K562 (cell line): ENCODE measurements at regions not wholly inside any gene's neighbourhood (a gene's known extent, or its start where the extent isn't known, plus 50 kb on each side); places are given as distances from the start of the nearest gene placed in this dataset.
"Not testable (repeated sequence)": the region's sequence is repeated elsewhere in the genome, so short reads cannot be mapped to it uniquely, and the experiment has no call there.

Experiments used
- ATAC-seq: fragments of 200-7000 bp; cut with Tn5 transposase; 3 replicates; pipeline ENCODE4 v1.9.1; 2020; ENCODE audit warnings: moderate library complexity
- BruUV-seq: library from RNA; stranded (reverse); fragments of 400-500 nt; replicated peaks from 2 replicates; lab custom pipeline; 2021; lab: Mats Ljungman, UMichigan
- CTCF ChIA-PET: fragments of 300-600 bp; formaldehyde crosslinking; extraction: SDS; loops from one replicate; lab custom pipeline; 2021; ENCODE audit warnings: low intra/inter-chr PET ratio; lab: Yijun Ruan, JAX
- POLR2A ChIA-PET: fragments of 300-600, 350-650 bp; sonication (Branson Sonifier 250); formaldehyde crosslinking; extraction: SDS; loops from one replicate; lab custom pipeline; 2021; ENCODE audit warnings: antibody characterized with exemption, inconsistent platforms; lab: Yijun Ruan, JAX
- DNase-seq, 4 experiments: peaks; one replicate each; pipeline versions ENCODE4 v3.0.0 to v3.0.0-alpha.2; 2011 to 2018; ENCODE audit warnings: low spot score in 3 of 4, mixed read lengths in 3 of 4; ENCODE audit errors: extremely low read depth in 1 of 4
- FAIRE-seq: peaks from 2 replicates; lab custom pipeline; 2011; peaks lifted over from hg19 to GRCh38; lab: Jason Lieb, UNC
- H2AFZ ChIP-seq: 2 replicates; pipeline ENCODE4 v1.6.0; 2011; ENCODE audit warnings: low read depth, low read length, control low read depth, inconsistent platforms
- H3K27ac ChIP-seq: fragments of 200-600 bp; 3 replicates; pipeline ENCODE4 v1.8.0; 2011; ENCODE audit warnings: low read depth, mild to moderate bottlenecking, control low read depth, inconsistent platforms, low read length, moderate library complexity, mixed read lengths; ENCODE audit errors: extremely low read depth
- H3K27me3 ChIP-seq, 2 experiments: fragments of 300-600 bp in 1 of 2; 2 replicates in 1 of 2; 3 replicates in 1 of 2; pipeline versions ENCODE4 v1.6.0 to v1.8.0; 2011; ENCODE audit warnings: inconsistent platforms in 2 of 2, low read length in 2 of 2, mild to moderate bottlenecking in 1 of 2, mixed read lengths in 1 of 2, moderate library complexity in 1 of 2; ENCODE audit not compliant: control insufficient read depth in 2 of 2, insufficient read depth in 2 of 2
- H3K36me3 ChIP-seq: fragments of 300-600 bp; 3 replicates; pipeline ENCODE4 v1.8.0; 2011; ENCODE audit warnings: mild to moderate bottlenecking, low read length, inconsistent platforms; ENCODE audit not compliant: control insufficient read depth, insufficient read depth
- H3K4me1 ChIP-seq, 2 experiments: fragments of 200-600 bp in 1 of 2; replicated peaks in 1 of 2; 2 replicates in 1 of 2; 3 replicates in 1 of 2; pipeline versions ENCODE4 v1.5.1 to v1.8.0; 2011; ENCODE audit warnings: inconsistent platforms in 2 of 2, low read length in 2 of 2, mild to moderate bottlenecking in 1 of 2, mixed read lengths in 1 of 2, moderate library complexity in 1 of 2; ENCODE audit not compliant: control insufficient read depth in 2 of 2, insufficient read depth in 2 of 2
- H3K4me2 ChIP-seq: 2 replicates; pipeline ENCODE4 v1.6.1; 2011; ENCODE audit warnings: low read length, control low read depth, inconsistent platforms, mixed read lengths; ENCODE audit not compliant: insufficient read depth
- H3K4me3 ChIP-seq: fragments of 200-600 bp; sonication (generic), shearing (Covaris generic); 2 replicates; pipeline ENCODE4 v1.5.1; 2016; ENCODE audit warnings: control low read depth, inconsistent platforms
- H3K79me2 ChIP-seq: fragments of 200-600 bp; 3 replicates; pipeline ENCODE4 v1.8.0; 2011; ENCODE audit warnings: low read length, inconsistent platforms; ENCODE audit not compliant: control insufficient read depth, insufficient read depth
- H3K9ac ChIP-seq, 2 experiments: 2 replicates each; pipeline versions ENCODE4 v1.6.0 to v1.6.1; 2011; ENCODE audit warnings: low read depth in 2 of 2, low read length in 2 of 2, control low read depth in 1 of 2, inconsistent platforms in 1 of 2, mild to moderate bottlenecking in 1 of 2, mixed read lengths in 1 of 2; ENCODE audit not compliant: insufficient read depth in 1 of 2
- H3K9me1 ChIP-seq: one replicate; pipeline ENCODE4 v1.6.0; 2011; ENCODE audit warnings: inconsistent platforms, mild to moderate bottlenecking, low read length, moderate library complexity; ENCODE audit not compliant: control insufficient read depth, insufficient read depth
- H3K9me3 ChIP-seq: replicated peaks from 2 replicates; pipeline ENCODE4 v1.5.1; 2011; ENCODE audit warnings: low read depth, low read length, inconsistent platforms; ENCODE audit not compliant: control insufficient read depth, insufficient read depth
- H4K20me1 ChIP-seq: replicated peaks from 2 replicates; pipeline ENCODE4 v1.6.1; 2011; ENCODE audit warnings: low read length, inconsistent platforms, mixed read lengths; ENCODE audit not compliant: control insufficient read depth, insufficient read depth
- CBFA2T2 ChIP-seq: fragments of 450-650 bp; conservative IDR thresholded peaks from 2 replicates; pipeline ENCODE4 v1.6.1; 2017; ENCODE audit warnings: mild to moderate bottlenecking
- DPF2 ChIP-seq: fragments of 450-650 bp; IDR thresholded peaks from 2 replicates; pipeline ENCODE4 v1.6.1; 2016
- GABPB2 ChIP-seq: fragments of 250-450 bp; sonication (Bioruptor Pico); conservative IDR thresholded peaks from 2 replicates; pipeline ENCODE4 v1.5.1; 2021; ENCODE audit warnings: mild to moderate bottlenecking
- PKNOX1 ChIP-seq: fragments of 450-650 bp; IDR thresholded peaks from 2 replicates; pipeline ENCODE4 v1.6.1; 2016
- PRDM10 ChIP-seq: fragments of 450-650 bp; IDR thresholded peaks from 2 replicates; pipeline ENCODE4 v1.6.1; 2018; ENCODE audit not compliant: partially characterized antibody
- SPI1 ChIP-seq: IDR thresholded peaks from 2 replicates; pipeline ENCODE4 v1.6.1; 2011; ENCODE audit warnings: low read depth, low read length, control low read depth, borderline replicate concordance
- SREBF1 ChIP-seq: fragments of 150-350 bp; IDR thresholded peaks from 2 replicates; pipeline ENCODE4 v1.6.1; 2014; ENCODE audit warnings: antibody characterized with exemption, low read depth, low read length, borderline replicate concordance
- VEZF1 ChIP-seq: fragments of 200-800 bp; sonication (Bioruptor generic); IDR thresholded peaks from 2 replicates; pipeline ENCODE4 v1.6.1; 2017; ENCODE audit warnings: missing genetic modification characterization, missing compliant biosample characterization
- WGBS: fragments of 100-300 bp; shearing (Covaris generic); methylation state at CpG from one replicate; pipeline ENCODE4 v1.1.6; 2016; ENCODE audit warnings: low coverage, mixed read lengths; ENCODE audit not compliant: insufficient coverage; ENCODE audit errors: missing lambda C conversion rate; 5-methylcytosine and 5-hydroxymethylcytosine counted together
- in situ Hi-C: fragments of 300-500 bp; cut with MboI; formaldehyde crosslinking; loops from 4 replicates; pipeline ENCODE4 v1.15.0; 2018; ENCODE audit warnings: inconsistent platforms, mixed read lengths
- intact Hi-C: fragments of 100-400 bp; cut with micrococcal nuclease; formaldehyde crosslinking; loops from 2 replicates; pipeline ENCODE4 v1.14.2; 2022

GRCh38 chr5:105602406-105602805 lies 2039.8 kb upstream of the NUDT12 start:
- H3K4me3 ChIP-seq, POLR2A ChIA-PET, CTCF ChIA-PET, H3K27ac ChIP-seq, BruUV-seq, FAIRE-seq, H3K9ac ChIP-seq, H2AFZ ChIP-seq, H4K20me1 ChIP-seq, in situ Hi-C loops, H3K9me3 ChIP-seq, DNase-seq, H3K36me3 ChIP-seq, ATAC-seq, H3K27me3 ChIP-seq, H3K9me1 ChIP-seq, intact Hi-C loops, H3K4me1 ChIP-seq, H3K4me2 ChIP-seq, H3K79me2 ChIP-seq: not testable (repeated sequence)

GRCh38 chr5:105593011-105593760 lies 2030.6 kb upstream of the NUDT12 start:
- Histone ChIP-seq H4K20me1 (no peaks in the 10 kb centered on the region), H3K4me2 (peak overlapping the region; percentile 56), H3K36me3 (no peaks in the 10 kb centered on the region), H2AFZ (peak overlapping the region; percentile 68), H3K4me3 (no peak overlapping the region), H3K9me1 (no peaks in the 10 kb centered on the region), H3K4me1 (peaks cover 0 to 2% of the 10 kb centered on the region in 2 experiments; a peak in 2 of 5 replicates), H3K27ac (peak overlapping the region; percentile 72), H3K27me3 (no peaks in the 10 kb centered on the region), H3K9ac (peak overlapping the region in 1 of 2 experiments; percentile 16; a peak in 2 of 4 replicates), H3K9me3 (no peaks in the 10 kb centered on the region), H3K79me2 (no peaks in the 10 kb centered on the region)
- 0% methylated on average over 6 of the region's 6 CpGs for WGBS
- in situ Hi-C loops = no loop called here
- ATAC-seq (peak; percentile 92), FAIRE-seq (peak; percentile 68), DNase-seq (peak; percentile 8 to 76 (median 31))
- intact Hi-C loops = no loop called here
- ChIA-PET POLR2A (interaction anchor here (1.1 kb wide), 1 partner anchor 47 kb away, joined by 3 read pairs; no protein-coding TSS in a partner anchor), CTCF (no interaction called here)
- BruUV-seq = no TSS peak
- no peak for TF ChIP-seq SREBF1
- TF ChIP-seq CBFA2T2 = peak; percentile 40
- TF ChIP-seq VEZF1 = peak; percentile 26; the same call in 1 of the 2 replicates
- no peak for TF ChIP-seq GABPB2
- TF ChIP-seq DPF2 = peak; percentile 46; the same call in 1 of the 2 replicates
- TF ChIP-seq SPI1 = 0 out of 2 replicates have a peak, but pooled peaks have one; percentile 49
- TF ChIP-seq PRDM10 = peak; percentile 95
- peak; percentile 54 for TF ChIP-seq PKNOX1
